ENCODE measurements at regions not wholly inside any gene's neighbourhood (a gene's known extent, or its start where the extent isn't known, plus 50 kb on each side); places are given as distances from the start of the nearest gene placed in this dataset.

DNA sequence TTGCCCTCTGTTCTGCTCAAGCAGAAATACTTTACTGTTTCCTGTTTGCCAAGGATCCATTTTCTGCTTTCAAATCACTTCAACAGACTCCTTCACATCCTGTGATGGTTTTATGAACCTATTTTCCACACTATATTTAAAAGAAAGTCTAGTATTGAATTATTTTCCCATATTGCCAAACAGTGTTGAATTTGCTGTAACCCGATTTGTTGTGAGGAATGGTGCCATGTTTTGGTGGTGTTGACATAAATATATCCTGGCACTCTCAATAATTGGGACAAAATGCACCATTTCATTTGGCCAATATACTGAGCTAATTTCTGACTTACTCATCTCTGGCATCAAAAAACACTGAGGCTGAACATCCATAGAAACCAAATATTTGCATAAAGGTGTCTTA lies 615.4 kb upstream of the SEMA3D start:
- TF ChIP-seq POLR2A (IDR thresholded peaks at IDR 0.05) (no peak), CTCF (IDR thresholded peaks at IDR 0.05) (no peak)

Data from heart left ventricle (tissue), 13 donors.